Activated naive CD8-positive, alpha-beta T cell treated with anti-CD3 and anti-CD28 coated beads for 36 hours (primary cell): ENCODE measurements at regions not wholly inside any gene's neighbourhood (a gene's known extent, or its start where the extent isn't known, plus 50 kb on each side); places are given as distances from the start of the nearest gene placed in this dataset.

ENCODE experiments used
- DNase-seq: peaks from one replicate; pipeline ENCODE4 v3.0.0; 2021
- H3K27ac Mint-ChIP-seq: one replicate; pipeline ENCODE4 v1.8.0; 2022; ENCODE audit warnings: mild to moderate bottlenecking, moderate library complexity, mixed read lengths
- H3K27me3 Mint-ChIP-seq: one replicate; pipeline ENCODE4 v1.8.0; 2022; ENCODE audit warnings: mild to moderate bottlenecking, mixed read lengths
- H3K36me3 Mint-ChIP-seq: one replicate; pipeline ENCODE4 v1.8.0; 2021; ENCODE audit warnings: mild to moderate bottlenecking, mixed read lengths
- H3K4me1 Mint-ChIP-seq: one replicate; pipeline ENCODE4 v1.8.0; 2021; ENCODE audit warnings: mixed read lengths
- H3K4me3 Mint-ChIP-seq: one replicate; pipeline ENCODE4 v1.8.0; 2022; ENCODE audit warnings: mild to moderate bottlenecking, moderate library complexity, mixed read lengths
- H3K9me3 Mint-ChIP-seq: one replicate; pipeline ENCODE4 v1.8.0; 2022; ENCODE audit warnings: mixed read lengths

GRCh38 chr4:180564448-180564847 is 1678.8 kb upstream of the TENM3 start:
- no peak overlapping the region for H3K4me3 Mint-ChIP-seq
- H3K27ac Mint-ChIP-seq = no peak overlapping the region
- no peaks in the 10 kb centered on the region for H3K4me1 Mint-ChIP-seq
- DNase-seq = no peak
- H3K9me3 Mint-ChIP-seq = peaks cover 5% of the 10 kb centered on the region
- no peaks in the 10 kb centered on the region for H3K27me3 Mint-ChIP-seq
- no peaks in the 10 kb centered on the region for H3K36me3 Mint-ChIP-seq

GRCh38 chr4:180565856-180566431 is 1677.3 kb upstream of the TENM3 start:
- H3K4me1 Mint-ChIP-seq = no peaks in the 10 kb centered on the region

GRCh38 chr4:180566492-180566891 is 1676.7 kb upstream of the TENM3 start:
- H3K27ac Mint-ChIP-seq = no peak overlapping the region
- H3K4me3 Mint-ChIP-seq = no peak overlapping the region
- H3K36me3 Mint-ChIP-seq = no peaks in the 10 kb centered on the region
- no peaks in the 10 kb centered on the region for H3K27me3 Mint-ChIP-seq
- H3K4me1 Mint-ChIP-seq = no peaks in the 10 kb centered on the region
- peaks cover 5% of the 10 kb centered on the region for H3K9me3 Mint-ChIP-seq
- DNase-seq = no peak

More at GRCh38 chr4:180565856-180566431, 1677.3 kb upstream of the TENM3 start:
- Mint-ChIP-seq H3K36me3 (no peaks in the 10 kb centered on the region), H3K27ac (no peak overlapping the region), H3K27me3 (no peaks in the 10 kb centered on the region), H3K9me3 (peaks cover 5% of the 10 kb centered on the region), H3K4me3 (no peak overlapping the region)
- no peak for DNase-seq

GRCh38 chr4:180567080-180567479 is 1676.1 kb upstream of the TENM3 start:
- no peak overlapping the region for H3K27ac Mint-ChIP-seq
- H3K4me3 Mint-ChIP-seq = no peak overlapping the region
- DNase-seq = no peak
- no peaks in the 10 kb centered on the region for H3K36me3 Mint-ChIP-seq
- no peaks in the 10 kb centered on the region for H3K27me3 Mint-ChIP-seq
- H3K4me1 Mint-ChIP-seq = no peaks in the 10 kb centered on the region
- H3K9me3 Mint-ChIP-seq = peaks cover 5% of the 10 kb centered on the region

GRCh38 chr4:180571516-180572055 is 1671.6 kb upstream of the TENM3 start:
- Mint-ChIP-seq H3K27me3 (no peaks in the 10 kb centered on the region), H3K9me3 (peaks cover 3% of the 10 kb centered on the region)

GRCh38 chr4:180578175-180578574 is 1665.0 kb upstream of the TENM3 start:
- no peaks in the 10 kb centered on the region for H3K27me3 Mint-ChIP-seq
- no peak overlapping the region for H3K4me3 Mint-ChIP-seq
- no peak for DNase-seq
- no peaks in the 10 kb centered on the region for H3K9me3 Mint-ChIP-seq
- no peak overlapping the region for H3K27ac Mint-ChIP-seq
- H3K4me1 Mint-ChIP-seq = no peaks in the 10 kb centered on the region
- no peaks in the 10 kb centered on the region for H3K36me3 Mint-ChIP-seq

More at GRCh38 chr4:180571516-180572055, 1671.6 kb upstream of the TENM3 start:
- no peak for DNase-seq
- H3K4me3 Mint-ChIP-seq = no peak overlapping the region
- no peaks in the 10 kb centered on the region for H3K4me1 Mint-ChIP-seq
- H3K36me3 Mint-ChIP-seq = no peaks in the 10 kb centered on the region
- no peak overlapping the region for H3K27ac Mint-ChIP-seq

GRCh38 chr4:180581061-180581460 is 1662.1 kb upstream of the TENM3 start:
- H3K36me3 Mint-ChIP-seq = no peaks in the 10 kb centered on the region
- DNase-seq = no peak

GRCh38 chr4:180587379-180587778 is 1655.8 kb upstream of the TENM3 start:
- DNase-seq = no peak
- no peaks in the 10 kb centered on the region for H3K9me3 Mint-ChIP-seq
- no peak overlapping the region for H3K4me3 Mint-ChIP-seq
- H3K36me3 Mint-ChIP-seq = no peaks in the 10 kb centered on the region
- no peaks in the 10 kb centered on the region for H3K27me3 Mint-ChIP-seq
- peaks cover 2% of the 10 kb centered on the region for H3K4me1 Mint-ChIP-seq
- no peak overlapping the region for H3K27ac Mint-ChIP-seq

More at GRCh38 chr4:180581061-180581460, 1662.1 kb upstream of the TENM3 start:
- Mint-ChIP-seq H3K4me1 (peaks cover 2% of the 10 kb centered on the region), H3K9me3 (no peaks in the 10 kb centered on the region), H3K27me3 (no peaks in the 10 kb centered on the region), H3K27ac (no peak overlapping the region), H3K4me3 (no peak overlapping the region)

- H3K27me3 Mint-ChIP-seq = no peaks in the 10 kb centered on the region
- no peak for DNase-seq
- H3K27ac Mint-ChIP-seq = no peak overlapping the region
- H3K4me1 Mint-ChIP-seq = peaks cover 5% of the 10 kb centered on the region
- no peaks in the 10 kb centered on the region for H3K36me3 Mint-ChIP-seq
- H3K9me3 Mint-ChIP-seq = no peaks in the 10 kb centered on the region
- no peak overlapping the region for H3K4me3 Mint-ChIP-seq
These were observed 1653.6 kb upstream of the TENM3 start for GRCh38 chr4:180589575-180589974.

- no peak for DNase-seq
- no peak overlapping the region for H3K27ac Mint-ChIP-seq
- no peaks in the 10 kb centered on the region for H3K9me3 Mint-ChIP-seq
- no peaks in the 10 kb centered on the region for H3K36me3 Mint-ChIP-seq
- no peaks in the 10 kb centered on the region for H3K27me3 Mint-ChIP-seq
- H3K4me1 Mint-ChIP-seq = peaks cover 4% of the 10 kb centered on the region
- H3K4me3 Mint-ChIP-seq = no peak overlapping the region
These were observed 1646.2 kb upstream of the TENM3 start for GRCh38 chr4:180596888-180597483.

- H3K27me3 Mint-ChIP-seq = no peaks in the 10 kb centered on the region
- H3K27ac Mint-ChIP-seq = no peak overlapping the region
- no peak overlapping the region for H3K4me3 Mint-ChIP-seq
- no peaks in the 10 kb centered on the region for H3K9me3 Mint-ChIP-seq
- H3K36me3 Mint-ChIP-seq = no peaks in the 10 kb centered on the region
- DNase-seq = no peak
- H3K4me1 Mint-ChIP-seq = no peaks in the 10 kb centered on the region
These were observed 1644.9 kb upstream of the TENM3 start for GRCh38 chr4:180598281-180598680.

- no peaks in the 10 kb centered on the region for H3K36me3 Mint-ChIP-seq
- H3K27me3 Mint-ChIP-seq = no peaks in the 10 kb centered on the region
- H3K4me1 Mint-ChIP-seq = no peaks in the 10 kb centered on the region
- H3K27ac Mint-ChIP-seq = no peak overlapping the region
- no peaks in the 10 kb centered on the region for H3K9me3 Mint-ChIP-seq
- H3K4me3 Mint-ChIP-seq = no peak overlapping the region
- DNase-seq = no peak
These were observed 1639.4 kb upstream of the TENM3 start for GRCh38 chr4:180603791-180604190.

GRCh38 chr4:180610324-180610723 is 1632.9 kb upstream of the TENM3 start:
- no peak for DNase-seq
- Mint-ChIP-seq H3K27me3 (peaks cover 9% of the 10 kb centered on the region), H3K4me3 (no peak overlapping the region), H3K27ac (no peak overlapping the region), H3K4me1 (no peaks in the 10 kb centered on the region), H3K36me3 (no peaks in the 10 kb centered on the region), H3K9me3 (no peaks in the 10 kb centered on the region)

- Mint-ChIP-seq H3K9me3 (no peaks in the 10 kb centered on the region), H3K27me3 (peaks cover 13% of the 10 kb centered on the region), H3K4me1 (peaks cover 4% of the 10 kb centered on the region), H3K27ac (no peak overlapping the region), H3K4me3 (no peak overlapping the region), H3K36me3 (no peaks in the 10 kb centered on the region)
- DNase-seq = no peak
These were observed 1627.5 kb upstream of the TENM3 start for GRCh38 chr4:180615746-180616145.

- no peak overlapping the region for H3K4me3 Mint-ChIP-seq
- no peak for DNase-seq
- no peaks in the 10 kb centered on the region for H3K9me3 Mint-ChIP-seq
- peaks cover 4% of the 10 kb centered on the region for H3K4me1 Mint-ChIP-seq
- H3K36me3 Mint-ChIP-seq = no peaks in the 10 kb centered on the region
- H3K27ac Mint-ChIP-seq = no peak overlapping the region
- H3K27me3 Mint-ChIP-seq = peaks cover 9% of the 10 kb centered on the region
These were observed 1626.0 kb upstream of the TENM3 start for GRCh38 chr4:180617196-180617595.

- Mint-ChIP-seq H3K27ac (no peak overlapping the region), H3K9me3 (no peaks in the 10 kb centered on the region), H3K27me3 (peaks cover 9% of the 10 kb centered on the region), H3K4me3 (no peak overlapping the region), H3K4me1 (peaks cover 4% of the 10 kb centered on the region), H3K36me3 (no peaks in the 10 kb centered on the region)
- no peak for DNase-seq
These were observed 1624.8 kb upstream of the TENM3 start for GRCh38 chr4:180618396-180618795.
